Thoracic aorta (tissue), 2 donors: ENCODE measurements at regions not wholly inside any gene's neighbourhood (a gene's known extent, or its start where the extent isn't known, plus 50 kb on each side); places are given as distances from the start of the nearest gene placed in this dataset.

Experiments
- ATAC-seq: fragments of 150-250 bp; one replicate; pipeline ENCODE4 v1.8.0; 2017; ENCODE audit warnings: low read depth; ENCODE audit not compliant: insufficient number of reproducible peaks, low FRiP score
- DNase-seq: peaks from one replicate; pipeline ENCODE4 v3.0.0-alpha.2; 2020; ENCODE audit warnings: low spot score
- H3K27ac ChIP-seq, 2 donors: fragments of 200-600 bp; sonication (generic); 1 replicate in 1 of 2; 2 replicates in 1 of 2; pipeline ENCODE4 v1.5.1; 2016; ENCODE audit warnings: mild to moderate bottlenecking in 2 of 2, moderate library complexity in 2 of 2
- H3K27me3 ChIP-seq: fragments of 200-600 bp; sonication (generic); replicated peaks from 2 replicates; pipeline ENCODE4 v1.6.0; 2016; ENCODE audit warnings: mild to moderate bottlenecking; ENCODE audit not compliant: insufficient read depth
- H3K36me3 ChIP-seq: fragments of 200-600 bp; sonication (generic); one replicate; pipeline ENCODE4 v1.5.1; 2016
- H3K4me1 ChIP-seq, 2 donors: fragments of 200-600 bp; sonication (generic); 1 replicate in 1 of 2; 2 replicates in 1 of 2; pipeline versions ENCODE4 v1.5.1 to v1.6.0; 2016; ENCODE audit warnings: low read depth in 2 of 2, mild to moderate bottlenecking in 1 of 2; ENCODE audit not compliant: control insufficient read depth in 1 of 2
- H3K4me3 ChIP-seq: fragments of 200-600 bp; sonication (generic); 2 replicates; pipeline ENCODE4 v1.5.1; 2016; ENCODE audit warnings: mild to moderate bottlenecking
- H3K9me3 ChIP-seq: fragments of 200-600 bp; sonication (generic); 2 replicates; pipeline ENCODE4 v1.5.1; 2016
- CTCF ChIP-seq: fragments of 200-600 bp; sonication (generic); IDR thresholded peaks from one replicate; pipeline ENCODE4 v1.5.1; 2019; ENCODE audit warnings: antibody characterized with exemption

DNA sequence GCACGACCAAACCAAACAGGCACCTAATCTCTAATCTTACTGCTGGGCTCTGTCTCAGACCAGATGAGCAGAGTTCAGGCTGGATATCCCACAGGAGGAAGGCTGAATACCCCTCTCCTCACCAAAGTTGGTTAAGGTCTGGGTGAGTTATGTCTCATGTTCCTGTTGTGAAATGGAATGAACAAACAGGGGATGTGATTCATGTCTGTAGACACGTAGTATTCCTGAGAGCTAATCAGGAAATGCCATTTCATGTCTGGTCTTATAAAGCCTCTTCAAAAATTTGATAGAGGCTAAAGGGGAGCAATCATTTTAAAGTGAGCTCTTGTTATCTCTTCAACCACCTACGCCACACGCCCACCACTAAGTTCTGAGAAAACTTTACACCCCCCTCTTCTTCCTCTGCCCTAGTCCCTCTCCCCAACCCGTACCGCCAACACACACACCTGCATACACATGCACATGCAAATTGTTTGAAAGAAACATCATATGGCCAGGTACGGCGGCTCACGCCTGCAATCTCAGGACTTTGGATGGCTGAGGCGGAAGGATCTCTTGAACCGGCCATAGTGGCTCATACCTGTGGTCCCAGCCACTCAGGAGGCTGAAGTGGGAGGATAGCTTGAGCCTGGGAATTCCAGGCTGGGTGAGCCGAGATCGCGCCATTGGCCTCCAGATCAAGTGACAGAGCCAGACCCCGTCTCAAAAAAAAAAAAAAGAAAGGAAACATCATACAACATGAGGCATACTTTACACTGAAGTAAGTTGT is 69.8 kb upstream of the RAI14 start:
- no peaks in the 10 kb centered on the region for H3K27me3 ChIP-seq
- H3K27ac ChIP-seq, result no peak overlapping the region
- H3K36me3 ChIP-seq, result no peaks in the 10 kb centered on the region
- no peak overlapping the region for H3K4me3 ChIP-seq
- ATAC-seq (no peak), DNase-seq (no peak)
- H3K4me1 ChIP-seq, result no peaks in the 10 kb centered on the region
- no peak for TF ChIP-seq CTCF
- no peaks in the 10 kb centered on the region for H3K9me3 ChIP-seq

- no peaks in the 10 kb centered on the region for H3K36me3 ChIP-seq
- no peaks in the 10 kb centered on the region for H3K9me3 ChIP-seq
- no peaks in the 10 kb centered on the region for H3K27me3 ChIP-seq
- no peak for DNase-seq
- no peak overlapping the region for H3K27ac ChIP-seq
- TF ChIP-seq CTCF, result no peak
- H3K4me1 ChIP-seq, result no peaks in the 10 kb centered on the region
- ATAC-seq, result no peak
- no peak overlapping the region for H3K4me3 ChIP-seq
These were observed 68.5 kb upstream of the RAI14 start for GRCh38 chr5:34587355-34588241.

DNA sequence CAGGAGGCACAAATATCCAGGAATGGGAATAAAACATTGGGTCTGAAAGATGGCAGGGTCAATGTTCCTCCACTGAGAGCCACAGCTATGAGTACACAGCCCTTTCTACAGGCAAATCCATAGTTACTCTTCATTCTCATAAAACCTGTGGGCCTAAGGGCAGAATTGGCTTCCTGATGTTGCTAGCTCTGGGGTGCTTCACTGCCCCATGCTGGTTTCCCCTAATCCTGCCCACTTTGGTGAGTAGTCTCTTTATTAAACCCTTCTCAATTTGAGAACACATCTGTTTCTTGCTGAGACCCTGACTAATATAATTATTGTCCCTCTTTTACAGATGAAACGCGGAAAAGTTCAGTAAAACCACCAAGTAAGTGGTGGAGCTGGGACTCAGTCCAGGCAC is 66.3 kb upstream of the RAI14 start:
- no peak for TF ChIP-seq CTCF
- H3K36me3 ChIP-seq, result no peaks in the 10 kb centered on the region
- no peaks in the 10 kb centered on the region for H3K27me3 ChIP-seq
- no peak overlapping the region for H3K4me3 ChIP-seq
- H3K9me3 ChIP-seq, result no peaks in the 10 kb centered on the region
- H3K27ac ChIP-seq, result no peak overlapping the region
- DNase-seq, result no peak
- ATAC-seq, result no peak
- no peaks in the 10 kb centered on the region for H3K4me1 ChIP-seq

DNA sequence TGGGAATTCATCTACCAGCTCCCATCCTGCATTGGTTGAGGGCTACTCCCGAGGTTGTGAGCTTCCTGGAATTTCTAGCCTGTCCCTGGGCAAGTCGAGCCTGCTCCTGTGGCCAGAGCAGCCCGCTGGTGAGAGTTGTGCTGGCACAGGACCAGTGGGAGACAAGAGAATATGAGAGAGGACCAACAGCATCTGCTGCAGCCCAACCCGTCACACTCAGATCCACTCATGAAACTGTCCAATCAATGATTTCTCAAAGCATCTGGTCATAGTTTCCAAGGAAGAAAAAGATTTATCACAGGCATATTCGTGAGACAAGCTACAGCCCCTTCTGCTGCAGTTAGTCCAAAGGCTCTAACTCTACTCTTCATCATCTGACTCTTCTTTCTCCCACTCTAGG is 64.4 kb upstream of the RAI14 start:
- peaks cover 0 to 1% of the 10 kb centered on the region in 2 donors for H3K4me1 ChIP-seq
- DNase-seq (no peak), ATAC-seq (no peak)
- H3K27me3 ChIP-seq, result no peaks in the 10 kb centered on the region
- no peak overlapping the region for H3K4me3 ChIP-seq
- no peaks in the 10 kb centered on the region for H3K36me3 ChIP-seq
- no peak for TF ChIP-seq CTCF
- no peak overlapping the region for H3K27ac ChIP-seq
- H3K9me3 ChIP-seq, result no peaks in the 10 kb centered on the region
